DND-41 (cell line): ENCODE measurements at regions not wholly inside any gene's neighbourhood (a gene's known extent, or its start where the extent isn't known, plus 50 kb on each side); places are given as distances from the start of the nearest gene placed in this dataset.

Experiments used
- CTCF ChIP-seq: IDR thresholded peaks from 2 replicates; pipeline ENCODE4 v1.5.1; 2012; ENCODE audit warnings: borderline replicate concordance, low read length, moderate library complexity, mild to moderate bottlenecking; ENCODE audit not compliant: poor library complexity, severe bottlenecking; ENCODE audit errors: extremely low read depth
- EZH2 ChIP-seq: IDR thresholded peaks from 3 replicates; pipeline ENCODE4 v1.6.1; 2012; ENCODE audit warnings: borderline replicate concordance, low read depth, mild to moderate bottlenecking, moderate library complexity, low read length, inconsistent platforms; ENCODE audit not compliant: severe bottlenecking

- TF ChIP-seq CTCF (no peak), EZH2 (no peak)
Observed at GRCh38 chr4:30868111-30868895, 148.1 kb downstream of the PCDH7 start.
